KMS-11 (cell line): ENCODE measurements at regions not wholly inside any gene's neighbourhood (a gene's known extent, or its start where the extent isn't known, plus 50 kb on each side); places are given as distances from the start of the nearest gene placed in this dataset.

ENCODE experiments used
- H2AFZ ChIP-seq: fragments of 200-600 bp; sonication (generic); 2 replicates; pipeline ENCODE4 v1.6.1; 2016; ENCODE audit warnings: antibody characterized with exemption, mixed run types, low read depth
- H3K27ac ChIP-seq: fragments of 200-600 bp; sonication (generic); 2 replicates; pipeline ENCODE4 v1.6.1; 2016; ENCODE audit warnings: mild to moderate bottlenecking, mixed run types
- H3K27me3 ChIP-seq: fragments of 200-600 bp; sonication (generic); 2 replicates; pipeline ENCODE4 v1.6.1; 2017; ENCODE audit warnings: mild to moderate bottlenecking, low read depth, mixed run types, moderate library complexity; ENCODE audit not compliant: insufficient read depth
- H3K36me3 ChIP-seq: fragments of 200-600 bp; sonication (generic); 2 replicates; pipeline ENCODE4 v1.6.1; 2017; ENCODE audit warnings: mild to moderate bottlenecking, mixed run types; ENCODE audit not compliant: insufficient read depth
- H3K4me1 ChIP-seq: fragments of 200-600 bp; sonication (generic); 2 replicates; pipeline ENCODE4 v1.6.1; 2016; ENCODE audit warnings: mild to moderate bottlenecking, low read depth, mixed run types; ENCODE audit not compliant: poor library complexity, severe bottlenecking
- H3K4me2 ChIP-seq: fragments of 200-600 bp; sonication (generic); 2 replicates; pipeline ENCODE4 v1.7.0; 2016; ENCODE audit warnings: mild to moderate bottlenecking, mixed run types
- H3K4me3 ChIP-seq: fragments of 200-600 bp; sonication (generic); IDR thresholded peaks from 2 replicates; pipeline ENCODE4 v1.6.1; 2017; ENCODE audit warnings: low read depth, low read length, mixed read lengths; ENCODE audit not compliant: insufficient read depth
- H3K79me2 ChIP-seq: fragments of 200-600 bp; sonication (generic); 2 replicates; pipeline ENCODE4 v1.6.1; 2016; ENCODE audit warnings: low read depth, mixed run types; ENCODE audit not compliant: insufficient read depth
- H3K9ac ChIP-seq: fragments of 200-600 bp; sonication (generic); 2 replicates; pipeline ENCODE4 v1.6.1; 2016; ENCODE audit warnings: mild to moderate bottlenecking, mixed run types
- H4K20me1 ChIP-seq: fragments of 200-600 bp; sonication (generic); 2 replicates; pipeline ENCODE4 v1.6.1; 2016; ENCODE audit warnings: mild to moderate bottlenecking, mixed run types; ENCODE audit not compliant: insufficient read depth
- TF ChIP-seq, protein P1 (sequence below): fragments of 200-600 bp; sonication (generic); conservative IDR thresholded peaks from 2 replicates; pipeline ENCODE4 v1.6.1; 2017; ENCODE audit warnings: low read depth, mild to moderate bottlenecking, antibody characterized with exemption, low read length, moderate library complexity, mixed read lengths

DNA sequence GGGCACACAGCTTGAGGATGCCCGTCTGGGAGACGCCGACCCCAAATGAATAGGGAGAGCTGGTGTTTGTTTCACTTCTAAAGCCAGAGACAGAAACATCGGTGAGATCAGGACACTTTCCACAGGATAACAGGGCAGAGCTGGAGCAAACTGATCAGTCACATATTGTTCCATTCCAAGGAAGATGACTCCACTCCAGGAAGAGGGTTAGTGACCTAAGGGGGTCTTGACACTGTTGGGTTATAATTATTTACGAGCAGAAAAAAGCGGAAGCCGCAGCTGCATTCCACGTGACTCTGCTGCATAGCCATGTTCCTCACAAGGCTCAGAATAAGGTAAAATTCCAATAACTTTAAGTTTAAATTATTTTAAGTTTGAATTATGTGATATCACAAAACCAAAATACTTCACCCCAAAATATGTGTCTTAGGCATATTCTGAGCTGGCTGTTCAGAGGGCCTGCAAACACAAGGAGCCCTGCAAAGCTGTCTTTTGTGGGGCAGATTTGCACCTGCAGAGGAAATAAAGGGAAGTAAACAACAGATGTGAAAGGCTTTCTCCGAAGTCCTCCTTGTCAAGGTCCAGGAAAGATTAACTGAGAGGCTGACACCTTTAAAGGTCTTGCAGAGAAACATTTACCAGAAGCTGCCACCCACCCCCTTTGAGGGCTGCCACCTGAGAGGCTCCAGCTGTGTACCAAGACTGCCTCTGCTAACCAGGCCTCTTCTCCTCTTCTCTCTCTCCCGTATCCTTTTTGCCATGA is 819.2 kb downstream of the UQCRFS1 start:
- Histone ChIP-seq H3K4me3 (no peak overlapping the region), H3K36me3 (no peaks in the 10 kb centered on the region), H3K4me2 (no peak overlapping the region), H2AFZ (no peak overlapping the region), H3K27me3 (no peaks in the 10 kb centered on the region), H3K79me2 (no peaks in the 10 kb centered on the region), H3K9ac (no peak overlapping the region), H3K4me1 (no peaks in the 10 kb centered on the region), H3K27ac (no peak overlapping the region), H4K20me1 (no peaks in the 10 kb centered on the region)
- TF ChIP-seq, protein P1, sequence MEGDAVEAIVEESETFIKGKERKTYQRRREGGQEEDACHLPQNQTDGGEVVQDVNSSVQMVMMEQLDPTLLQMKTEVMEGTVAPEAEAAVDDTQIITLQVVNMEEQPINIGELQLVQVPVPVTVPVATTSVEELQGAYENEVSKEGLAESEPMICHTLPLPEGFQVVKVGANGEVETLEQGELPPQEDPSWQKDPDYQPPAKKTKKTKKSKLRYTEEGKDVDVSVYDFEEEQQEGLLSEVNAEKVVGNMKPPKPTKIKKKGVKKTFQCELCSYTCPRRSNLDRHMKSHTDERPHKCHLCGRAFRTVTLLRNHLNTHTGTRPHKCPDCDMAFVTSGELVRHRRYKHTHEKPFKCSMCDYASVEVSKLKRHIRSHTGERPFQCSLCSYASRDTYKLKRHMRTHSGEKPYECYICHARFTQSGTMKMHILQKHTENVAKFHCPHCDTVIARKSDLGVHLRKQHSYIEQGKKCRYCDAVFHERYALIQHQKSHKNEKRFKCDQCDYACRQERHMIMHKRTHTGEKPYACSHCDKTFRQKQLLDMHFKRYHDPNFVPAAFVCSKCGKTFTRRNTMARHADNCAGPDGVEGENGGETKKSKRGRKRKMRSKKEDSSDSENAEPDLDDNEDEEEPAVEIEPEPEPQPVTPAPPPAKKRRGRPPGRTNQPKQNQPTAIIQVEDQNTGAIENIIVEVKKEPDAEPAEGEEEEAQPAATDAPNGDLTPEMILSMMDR: no peak

DNA sequence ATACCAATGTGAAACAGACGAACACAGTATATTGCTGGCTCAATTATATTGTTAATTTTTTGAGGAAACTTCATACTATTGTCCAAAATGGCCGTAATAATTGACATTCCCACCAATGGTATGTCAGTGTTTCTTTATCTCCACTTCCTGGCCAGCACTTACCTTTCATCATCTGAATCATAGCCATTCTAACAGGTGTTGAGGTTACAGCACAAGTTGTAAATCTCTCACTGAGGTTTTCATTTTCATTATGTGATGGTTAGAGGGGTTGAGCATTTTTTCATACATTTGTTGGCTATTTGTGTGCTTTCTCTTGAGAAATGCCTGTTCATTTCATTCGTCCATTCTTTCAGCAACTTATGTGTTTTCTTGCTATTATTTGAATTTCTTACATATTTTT is 824.0 kb downstream of the UQCRFS1 start:
- no peaks in the 10 kb centered on the region for H4K20me1 ChIP-seq
- H2AFZ ChIP-seq: no peak overlapping the region
- H3K9ac ChIP-seq: no peak overlapping the region
- no peak overlapping the region for H3K4me3 ChIP-seq
- TF ChIP-seq, protein P1: no peak
- H3K36me3 ChIP-seq: no peaks in the 10 kb centered on the region
- no peak overlapping the region for H3K4me2 ChIP-seq
- H3K27me3 ChIP-seq: no peaks in the 10 kb centered on the region
- H3K27ac ChIP-seq: no peak overlapping the region
- no peaks in the 10 kb centered on the region for H3K4me1 ChIP-seq
- H3K79me2 ChIP-seq: no peaks in the 10 kb centered on the region

DNA sequence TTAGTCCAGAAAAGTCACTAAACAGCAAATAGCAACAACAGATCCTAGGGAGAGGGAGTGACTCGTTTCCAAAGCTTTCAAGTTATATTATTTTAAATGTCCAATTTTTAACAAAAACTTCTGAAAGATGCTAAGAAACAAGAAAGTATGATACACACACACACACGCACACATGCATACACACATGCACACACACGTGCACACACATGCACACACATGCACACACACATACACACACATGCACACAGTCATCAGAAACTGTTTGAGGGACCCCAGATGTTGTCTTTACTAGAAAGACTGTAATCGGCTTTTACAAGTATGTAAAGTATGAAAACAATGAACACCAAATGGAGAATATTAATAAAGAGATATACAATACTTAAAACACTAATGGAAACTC is 825.4 kb downstream of the UQCRFS1 start:
- Histone ChIP-seq H3K9ac (no peak overlapping the region), H4K20me1 (no peaks in the 10 kb centered on the region), H3K27me3 (no peaks in the 10 kb centered on the region), H3K27ac (no peak overlapping the region), H3K36me3 (no peaks in the 10 kb centered on the region), H3K4me2 (no peak overlapping the region), H3K4me3 (no peak overlapping the region), H3K4me1 (no peaks in the 10 kb centered on the region), H2AFZ (no peak overlapping the region), H3K79me2 (no peaks in the 10 kb centered on the region)
- TF ChIP-seq, protein P1: no peak

DNA sequence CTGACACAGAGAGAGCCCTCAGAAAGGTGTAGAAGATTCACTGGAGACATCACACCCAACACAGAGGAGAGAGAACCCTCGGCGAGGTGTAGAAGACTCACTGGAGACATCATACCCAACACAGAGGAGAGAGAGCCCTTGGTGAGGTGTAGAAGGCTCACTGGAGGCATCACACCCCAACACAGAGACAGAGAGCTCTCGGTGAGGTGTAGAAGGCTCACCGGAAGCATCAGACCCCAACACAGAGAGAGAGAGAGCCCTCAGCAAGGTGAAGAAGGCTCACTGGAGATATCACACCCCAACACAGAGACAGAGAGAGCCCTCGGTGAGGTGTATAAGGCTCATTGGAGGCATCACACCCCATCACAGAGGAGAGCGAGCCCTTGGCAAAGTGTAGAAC is 826.5 kb downstream of the UQCRFS1 start:
- H3K9ac ChIP-seq: no peak overlapping the region
- no peak overlapping the region for H3K27ac ChIP-seq
- H3K79me2 ChIP-seq: no peaks in the 10 kb centered on the region
- H3K36me3 ChIP-seq: no peaks in the 10 kb centered on the region
- H3K4me2 ChIP-seq: no peak overlapping the region
- no peaks in the 10 kb centered on the region for H3K4me1 ChIP-seq
- H3K27me3 ChIP-seq: no peaks in the 10 kb centered on the region
- H4K20me1 ChIP-seq: no peaks in the 10 kb centered on the region
- no peak overlapping the region for H3K4me3 ChIP-seq
- H2AFZ ChIP-seq: no peak overlapping the region
- TF ChIP-seq, protein P1: no peak
